IMR-90 (cell line): ENCODE measurements at regions not wholly inside any gene's neighbourhood (a gene's known extent, or its start where the extent isn't known, plus 50 kb on each side); places are given as distances from the start of the nearest gene placed in this dataset.

Experiments used
- ATAC-seq: fragments of 200-7000 bp; cut with Tn5 transposase; 2 replicates; pipeline ENCODE4 v1.9.1; 2020; ENCODE audit warnings: low read depth, mild to moderate bottlenecking, moderate library complexity
- BruUV-seq: library from RNA; stranded (reverse); fragments of 400-500 nt; replicated peaks from 2 replicates; lab custom pipeline; 2021; lab: Mats Ljungman, UMichigan
- CTCF ChIA-PET: fragments of 300-600 bp; formaldehyde crosslinking; extraction: SDS; loops from one replicate; lab custom pipeline; 2021; ENCODE audit warnings: antibody characterized with exemption; lab: Yijun Ruan, JAX
- POLR2A ChIA-PET: fragments of 300-600 bp; sonication (Branson Sonifier 250); formaldehyde crosslinking; loops from one replicate; lab custom pipeline; 2022; ENCODE audit warnings: antibody characterized with exemption; ENCODE audit not compliant: unreplicated experiment; lab: Charles Lee
- DNase-seq: peaks from one replicate; pipeline ENCODE4 v3.0.0; 2013
- H2AFZ ChIP-seq: replicated peaks from 2 replicates; pipeline ENCODE3; 2013; ENCODE audit warnings: low read length, mild to moderate bottlenecking; ENCODE audit not compliant: poor library complexity
- H2AK5ac ChIP-seq: 2 replicates; pipeline ENCODE4 v1.6.1; 2013; ENCODE audit warnings: low read depth, low read length, inconsistent platforms
- H2AK9ac ChIP-seq: replicated peaks from 2 replicates; pipeline ENCODE3; 2013; ENCODE audit warnings: mild to moderate bottlenecking, low read depth, low read length, moderate library complexity; ENCODE audit not compliant: poor library complexity
- H2BK120ac ChIP-seq: 2 replicates; pipeline ENCODE4 v1.6.1; 2013; ENCODE audit warnings: low read depth, low read length, inconsistent platforms
- H2BK15ac ChIP-seq: 3 replicates; pipeline ENCODE4 v1.6.1; 2013; ENCODE audit warnings: low read depth, low read length, inconsistent platforms
- H2BK20ac ChIP-seq: 2 replicates; pipeline ENCODE4 v1.6.1; 2013; ENCODE audit warnings: low read depth, mild to moderate bottlenecking, inconsistent platforms, low read length, moderate library complexity
- H2BK5ac ChIP-seq: 2 replicates; pipeline ENCODE4 v1.6.1; 2013; ENCODE audit warnings: mild to moderate bottlenecking, low read depth, low read length, inconsistent platforms; ENCODE audit not compliant: poor library complexity, severe bottlenecking
- H3K14ac ChIP-seq: replicated peaks from 2 replicates; pipeline ENCODE4 v1.6.1; 2013; ENCODE audit warnings: low read depth, low read length, inconsistent platforms
- H3K18ac ChIP-seq: 2 replicates; pipeline ENCODE4 v1.6.1; 2013; ENCODE audit warnings: low read depth, low read length, control low read depth
- H3K23ac ChIP-seq: 2 replicates; pipeline ENCODE4 v1.6.1; 2013; ENCODE audit warnings: low read depth, low read length, inconsistent platforms
- H3K27ac ChIP-seq: 2 replicates; pipeline ENCODE4 v1.5.1; 2013; ENCODE audit warnings: mild to moderate bottlenecking, control low read depth, low read length; ENCODE audit not compliant: insufficient read depth
- H3K27me3 ChIP-seq: 2 replicates; pipeline ENCODE4 v1.6.1; 2013; ENCODE audit warnings: low read length; ENCODE audit not compliant: control insufficient read depth, insufficient read depth
- H3K36me3 ChIP-seq: 2 replicates; pipeline ENCODE4 v1.6.1; 2013; ENCODE audit warnings: low read length, mixed read lengths; ENCODE audit not compliant: control insufficient read depth, insufficient read depth
- H3K4ac ChIP-seq: 2 replicates; pipeline ENCODE4 v1.6.1; 2013; ENCODE audit warnings: low read depth, low read length, inconsistent platforms
- H3K4me1 ChIP-seq: 2 replicates; pipeline ENCODE4 v1.6.1; 2013; ENCODE audit warnings: low read length, mixed read lengths; ENCODE audit not compliant: control insufficient read depth, insufficient read depth
- H3K4me2 ChIP-seq: 2 replicates; pipeline ENCODE4 v1.6.1; 2013; ENCODE audit warnings: low read depth, mild to moderate bottlenecking, control low read depth, low read length, moderate library complexity
- H3K4me3 ChIP-seq: 2 replicates; pipeline ENCODE4 v1.5.1; 2013; ENCODE audit warnings: low read depth, mild to moderate bottlenecking, control low read depth, low read length, moderate library complexity; ENCODE audit not compliant: insufficient read depth
- H3K56ac ChIP-seq: 2 replicates; pipeline ENCODE4 v1.6.1; 2013; ENCODE audit warnings: low read length, inconsistent platforms; ENCODE audit not compliant: insufficient read depth; ENCODE audit errors: extremely low read depth
- H3K79me1 ChIP-seq, 2 experiments: 2 replicates each; pipeline ENCODE4 v1.6.1; 2013; ENCODE audit warnings: low read length in 2 of 2, inconsistent platforms in 1 of 2, low read depth in 1 of 2
- H3K9ac ChIP-seq: 2 replicates; pipeline ENCODE4 v1.6.1; 2013; ENCODE audit warnings: low read depth, low read length, control low read depth
- H3K9me1 ChIP-seq: 2 replicates; pipeline ENCODE4 v1.6.1; 2013; ENCODE audit warnings: low read length, inconsistent platforms; ENCODE audit not compliant: insufficient read depth
- H3K9me3 ChIP-seq: 2 replicates; pipeline ENCODE4 v1.6.1; 2013; ENCODE audit warnings: low read length; ENCODE audit not compliant: control insufficient read depth, insufficient read depth
- H4K20me1 ChIP-seq: 2 replicates; pipeline ENCODE4 v1.6.1; 2013; ENCODE audit warnings: low read length, inconsistent platforms; ENCODE audit not compliant: insufficient read depth
- H4K5ac ChIP-seq: 2 replicates; pipeline ENCODE4 v1.6.1; 2013; ENCODE audit warnings: mild to moderate bottlenecking, low read depth, low read length, control low read depth
- H4K8ac ChIP-seq, 2 experiments: 2 replicates each; pipeline ENCODE4 v1.6.1; 2013; ENCODE audit warnings: low read depth in 2 of 2, low read length in 2 of 2, control low read depth in 1 of 2, inconsistent platforms in 1 of 2
- H4K91ac ChIP-seq: 2 replicates; pipeline ENCODE4 v1.6.1; 2013; ENCODE audit warnings: low read depth, low read length, inconsistent platforms; ENCODE audit not compliant: insufficient read depth
- BHLHE40 ChIP-seq: fragments of 150-350 bp; IDR thresholded peaks from 2 replicates; pipeline ENCODE4 v1.6.1; 2016; ENCODE audit warnings: mild to moderate bottlenecking, low read depth, low read length
- CEBPB ChIP-seq: IDR thresholded peaks from 2 replicates; pipeline ENCODE4 v1.6.1; 2012; ENCODE audit warnings: low read depth, low read length, improper control_type of control experiment
- CHD1 ChIP-seq: IDR thresholded peaks from 2 replicates; pipeline ENCODE4 v1.6.1; 2012; ENCODE audit warnings: low read depth, low read length, improper control_type of control experiment
- CTCF ChIP-seq: conservative IDR thresholded peaks from 2 replicates; pipeline ENCODE4 v1.5.1; 2012; ENCODE audit warnings: mild to moderate bottlenecking, low read depth, low read length, improper control_type of control experiment
- ELK1 ChIP-seq: fragments of 150-350 bp; IDR thresholded peaks from 2 replicates; pipeline ENCODE4 v1.6.1; 2016; ENCODE audit warnings: low read depth, mild to moderate bottlenecking, low read length, moderate library complexity, borderline replicate concordance
- FOS ChIP-seq: fragments of 150-350 bp; IDR thresholded peaks from 2 replicates; pipeline ENCODE4 v1.6.1; 2016; ENCODE audit warnings: low read depth, low read length
- MAFK ChIP-seq: IDR thresholded peaks from 2 replicates; pipeline ENCODE4 v1.6.1; 2012; ENCODE audit warnings: low read depth, low read length, improper control_type of control experiment
- MAZ ChIP-seq: IDR thresholded peaks from 2 replicates; pipeline ENCODE4 v1.6.1; 2012; ENCODE audit warnings: low read depth, mild to moderate bottlenecking, low read length, improper control_type of control experiment, moderate library complexity, borderline replicate concordance
- MXI1 ChIP-seq: IDR thresholded peaks from 2 replicates; pipeline ENCODE4 v1.6.1; 2012; ENCODE audit warnings: low read depth, mild to moderate bottlenecking, low read length, moderate library complexity, borderline replicate concordance
- NFE2L2 ChIP-seq: fragments of 150-350 bp; IDR thresholded peaks from 2 replicates; pipeline ENCODE4 v1.6.1; 2016; ENCODE audit warnings: low read depth, mild to moderate bottlenecking, low read length
- POLR2A ChIP-seq: IDR thresholded peaks from 2 replicates; pipeline ENCODE4 v1.6.1; 2012; ENCODE audit warnings: mild to moderate bottlenecking, low read depth, low read length
- RAD21 ChIP-seq: IDR thresholded peaks from 2 replicates; pipeline ENCODE4 v1.6.1; 2012; ENCODE audit warnings: low read length, improper control_type of control experiment
- RCOR1 ChIP-seq: IDR thresholded peaks from 2 replicates; pipeline ENCODE4 v1.6.1; 2012; ENCODE audit warnings: mild to moderate bottlenecking, low read length, improper control_type of control experiment; ENCODE audit not compliant: insufficient replicate concordance
- RFX5 ChIP-seq: IDR thresholded peaks from 2 replicates; pipeline ENCODE4 v1.8.0; 2012; ENCODE audit warnings: low read depth, mild to moderate bottlenecking, low read length, moderate library complexity
- SMC3 ChIP-seq: fragments of 150-350 bp; IDR thresholded peaks from 2 replicates; pipeline ENCODE4 v1.6.1; 2016; ENCODE audit warnings: low read depth, mild to moderate bottlenecking, antibody characterized with exemption, low read length, moderate library complexity
- USF2 ChIP-seq: fragments of 150-350 bp; IDR thresholded peaks from 2 replicates; pipeline ENCODE4 v1.6.1; 2017; ENCODE audit warnings: mild to moderate bottlenecking, antibody characterized with exemption, low read length, low read depth
- WGBS, 2 experiments: methylation state at CpG; one replicate each; pipeline versions ENCODE4 v1.1.5 to v1.1.7; 2013; ENCODE audit warnings: missing lambda C conversion rate in 2 of 2; ENCODE audit not compliant: insufficient read length in 1 of 2; ENCODE audit errors: extremely low coverage in 2 of 2; 5-methylcytosine and 5-hydroxymethylcytosine counted together
- dilution Hi-C: fragments of 300-500 bp; cut with HindIII; formaldehyde crosslinking; loops from one replicate; pipeline ENCODE4 v1.14.3; 2018; ENCODE audit warnings: low sequenced_read_pairs; ENCODE audit not compliant: unreplicated experiment
- in situ Hi-C: fragments of 300-500 bp; cut with MboI; formaldehyde crosslinking; loops from 3 replicates; pipeline ENCODE4 v1.14.3; 2019; ENCODE audit warnings: low sequenced_read_pairs, inconsistent platforms, mixed read lengths
- intact Hi-C: fragments of 100-400 bp; cut with micrococcal nuclease; formaldehyde crosslinking; loops from 2 replicates; pipeline ENCODE4 v1.10.0; 2022

- no TSS peak for BruUV-seq
- Histone ChIP-seq H2AK5ac (no peak overlapping the region), H2AFZ (no peak overlapping the region), H4K20me1 (no peaks in the 10 kb centered on the region), H3K18ac (no peak overlapping the region), H3K4ac (no peak overlapping the region), H3K56ac (no peak overlapping the region), H4K5ac (no peak overlapping the region), H3K4me2 (no peak overlapping the region), H3K79me1 (no peaks in the 10 kb centered on the region), H2BK15ac (no peak overlapping the region), H3K9me1 (no peaks in the 10 kb centered on the region), H3K14ac (no peak overlapping the region), H4K91ac (no peak overlapping the region), H2AK9ac (no peak overlapping the region), H3K27ac (no peak overlapping the region), H3K36me3 (no peaks in the 10 kb centered on the region), H3K4me1 (no peaks in the 10 kb centered on the region), H3K9me3 (no peaks in the 10 kb centered on the region), H3K9ac (no peak overlapping the region), H3K4me3 (no peak overlapping the region), H4K8ac (no peak overlapping the region), H3K27me3 (no peaks in the 10 kb centered on the region), H2BK120ac (no peak overlapping the region), H2BK5ac (no peak overlapping the region), H2BK20ac (no peak overlapping the region), H3K23ac (no peak overlapping the region)
- POLR2A ChIA-PET = no interaction called here
- DNase-seq (no peak), ATAC-seq (no peak)
- dilution Hi-C loops = no loop called here
- intact Hi-C loops = no loop called here
- 38% methylated on average over 3 of the region's 4 CpGs; no CpG with 5 or more reads in 1 of the 2 experiments for whole genome bisulfite sequencing, 2 experiments
- TF ChIP-seq MAFK = no peak
- TF ChIP-seq CEBPB = no peak
- TF ChIP-seq CHD1 = no peak
- no peak for TF ChIP-seq SMC3
- no peak for TF ChIP-seq NFE2L2
- no peak for TF ChIP-seq USF2
- TF ChIP-seq POLR2A = no peak
- no peak for TF ChIP-seq CTCF
- TF ChIP-seq FOS = no peak
- TF ChIP-seq MXI1 = no peak
- TF ChIP-seq MAZ = no peak
- no peak for TF ChIP-seq RAD21
- no peak for TF ChIP-seq RCOR1
- TF ChIP-seq RFX5 = no peak
- TF ChIP-seq ELK1 = no peak
- no peak for TF ChIP-seq BHLHE40
- in situ Hi-C loops = no loop called here
- CTCF ChIA-PET = no interaction called here
Observed at GRCh38 chr3:28114893-28115292, 126.5 kb upstream of the CMC1 start.
